Thyroid gland (tissue), 4 donors: ENCODE measurements at regions not wholly inside any gene's neighbourhood (a gene's known extent, or its start where the extent isn't known, plus 50 kb on each side); places are given as distances from the start of the nearest gene placed in this dataset.

Source experiments
- DNase-seq, 2 donors: peaks; one replicate each; pipeline ENCODE4 v3.0.0-alpha.2; 2019
- H3K27ac ChIP-seq, 3 donors: fragments of 200-600 bp; sonication (generic); 1 replicate in 2 of 3; 2 replicates in 1 of 3; pipeline ENCODE4 v1.5.1; 2016 to 2019; ENCODE audit warnings: mild to moderate bottlenecking in 1 of 3, moderate library complexity in 1 of 3
- H3K27me3 ChIP-seq: fragments of 200-600 bp; sonication (generic); one replicate; pipeline ENCODE4 v1.5.1; 2019
- H3K36me3 ChIP-seq, 2 donors: fragments of 200-600 bp; sonication (generic); one replicate each; pipeline ENCODE4 v1.5.1; 2016 to 2019
- H3K4me1 ChIP-seq, 2 donors: fragments of 200-600 bp; sonication (generic); one replicate each; pipeline ENCODE4 v1.5.1; 2017 to 2019
- H3K4me3 ChIP-seq, 3 donors: fragments of 200-600 bp; sonication (generic); replicated peaks in 1 of 3; 1 replicate in 2 of 3; 2 replicates in 1 of 3; pipeline ENCODE4 v1.5.1; 2016; ENCODE audit warnings: mild to moderate bottlenecking in 1 of 3
- H3K9me3 ChIP-seq: fragments of 200-600 bp; sonication (generic); one replicate; pipeline ENCODE4 v1.5.1; 2017
- CTCF ChIP-seq, 6 experiments: fragments of 200-600 bp in 3 of 6; fragments of 450-650 bp in 3 of 6; sonication (generic) in 3 of 6; IDR thresholded peaks; one replicate each; pipeline ENCODE4 v1.5.1; 2016 to 2019; ENCODE audit warnings: antibody characterized with exemption in 6 of 6, mild to moderate bottlenecking in 2 of 6, inconsistent platforms in 1 of 6, moderate library complexity in 1 of 6
- POLR2A ChIP-seq, 2 donors: fragments of 450-650 bp; IDR thresholded peaks; one replicate each; pipeline ENCODE4 v1.6.1; 2017; ENCODE audit warnings: antibody characterized with exemption in 2 of 2, mild to moderate bottlenecking in 2 of 2, moderate library complexity in 1 of 2
- WGBS, 2 donors: methylation state at CpG; one replicate each; pipeline ENCODE4 v1.1.5; 2017; 5-methylcytosine and 5-hydroxymethylcytosine counted together
- intact Hi-C: fragments of 100-400 bp; cut with DNase I; formaldehyde crosslinking; loops from one replicate; pipeline ENCODE4 v1.15.1; 2023

DNA sequence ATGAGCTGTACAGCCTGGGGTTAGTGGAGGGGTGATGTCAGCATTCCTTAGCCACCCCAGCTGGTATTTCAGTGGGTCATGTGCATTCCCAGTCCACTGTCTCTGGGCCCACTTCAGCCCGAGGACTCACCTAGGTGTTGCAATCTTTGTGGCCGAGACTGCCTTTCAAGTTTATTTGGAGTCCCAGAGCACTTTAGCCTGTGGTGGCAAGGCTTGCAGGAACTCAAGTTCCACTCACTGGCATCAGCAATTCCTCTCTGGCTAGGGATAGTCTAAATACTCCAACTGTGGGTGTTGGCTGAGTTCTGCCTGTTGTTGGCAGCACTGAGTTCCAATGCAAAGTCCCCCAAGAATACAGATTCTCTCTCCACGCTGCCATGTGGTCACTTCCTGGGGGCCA, 191.6 kb upstream of the PGR start:
- Histone ChIP-seq H3K27me3 (no peaks in the 10 kb centered on the region), H3K4me1 (no peaks in the 10 kb centered on the region), H3K9me3 (no peaks in the 10 kb centered on the region), H3K36me3 (no peaks in the 10 kb centered on the region), H3K27ac (peak overlapping the region in 1 of 3 donors; percentile 43), H3K4me3 (no peak overlapping the region)
- WGBS, 2 donors = 39 to 57% methylated on average over 3 of the region's 3 CpGs
- no peak for TF ChIP-seq CTCF (IDR thresholded peaks at IDR 0.05)
- TF ChIP-seq POLR2A (IDR thresholded peaks at IDR 0.05) = no peak
- DNase-seq = peak; percentile 65 to 81
- intact Hi-C loops = no loop called here

DNA sequence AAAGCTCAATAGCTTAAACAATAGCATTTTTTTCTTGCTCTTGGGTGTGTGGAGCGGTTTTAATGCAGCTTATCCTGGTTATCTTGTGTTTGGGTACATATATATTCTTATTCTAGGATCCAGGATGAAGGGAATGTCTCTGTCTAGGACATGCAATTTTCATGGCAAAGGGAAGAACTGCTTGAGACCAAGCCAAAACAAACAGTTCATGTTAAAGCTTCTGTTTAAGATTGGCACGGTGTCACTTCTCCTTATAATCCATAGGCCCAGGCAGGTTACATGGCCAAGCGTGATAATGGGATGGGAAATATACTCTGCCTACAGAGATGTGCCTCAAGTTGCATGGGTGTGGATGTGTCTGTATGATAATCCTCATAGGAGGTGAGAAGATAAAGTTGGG, 177.1 kb upstream of the PGR start:
- H3K27me3 ChIP-seq = no peaks in the 10 kb centered on the region
- H3K36me3 ChIP-seq = no peaks in the 10 kb centered on the region
- DNase-seq = no peak
- H3K4me3 ChIP-seq = no peak overlapping the region
- no peaks in the 10 kb centered on the region for H3K4me1 ChIP-seq
- intact Hi-C loops = no loop called here
- WGBS, 2 donors = 78 to 82% methylated on average over 3 of the region's 3 CpGs
- no peaks in the 10 kb centered on the region for H3K9me3 ChIP-seq
- TF ChIP-seq POLR2A (IDR thresholded peaks at IDR 0.05) = no peak
- no peak for TF ChIP-seq CTCF (IDR thresholded peaks at IDR 0.05)
- no peak overlapping the region for H3K27ac ChIP-seq

DNA sequence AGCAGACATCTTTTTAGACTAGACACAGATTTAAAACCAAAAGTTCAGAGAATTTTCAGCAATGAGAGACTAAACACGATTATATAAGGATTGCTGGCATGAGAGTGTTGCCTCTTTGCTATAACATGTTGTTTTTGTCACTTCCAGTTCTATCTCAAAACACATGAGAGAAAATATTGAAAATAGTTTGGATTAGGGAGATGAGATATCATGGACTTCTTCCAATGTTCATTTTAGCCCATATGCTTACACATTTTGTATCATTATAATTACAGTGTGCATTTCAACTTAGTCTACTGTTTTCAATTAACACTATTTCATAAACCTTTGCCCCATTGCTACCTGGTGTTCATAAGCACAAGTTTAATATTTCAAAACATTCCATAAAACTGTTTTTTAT, 175.9 kb upstream of the PGR start:
- WGBS, 2 donors = 79 to 87% methylated on average over 1 of the region's 1 CpG
- Histone ChIP-seq H3K9me3 (no peaks in the 10 kb centered on the region), H3K36me3 (no peaks in the 10 kb centered on the region)

DNA sequence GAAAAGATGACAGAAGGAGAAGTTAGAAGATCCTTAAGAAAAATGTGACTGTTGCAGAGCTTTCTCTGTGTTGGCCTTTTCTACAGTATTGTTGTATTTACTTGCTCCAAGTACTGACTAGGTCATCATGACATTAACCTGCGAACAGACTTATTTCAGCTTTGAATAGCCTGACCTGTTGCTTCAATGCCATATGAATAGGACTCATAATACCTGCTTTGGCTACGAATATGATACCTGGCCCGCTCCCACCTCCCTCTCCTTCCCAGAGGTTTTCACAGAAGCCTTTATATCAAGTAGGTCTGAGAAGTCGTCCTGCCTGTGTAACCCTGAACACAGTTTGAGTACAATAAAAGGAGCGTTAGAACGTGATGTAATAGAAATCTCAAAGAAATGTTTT, 169.6 kb upstream of the PGR start:
- DNase-seq = no peak
- Histone ChIP-seq H3K4me3 (no peak overlapping the region), H3K36me3 (no peaks in the 10 kb centered on the region), H3K4me1 (no peaks in the 10 kb centered on the region), H3K27ac (no peak overlapping the region), H3K9me3 (no peaks in the 10 kb centered on the region), H3K27me3 (no peaks in the 10 kb centered on the region)
- WGBS, 2 donors = 80 to 83% methylated on average over 6 of the region's 6 CpGs
- intact Hi-C loops = no loop called here
- TF ChIP-seq CTCF (IDR thresholded peaks at IDR 0.05) (no peak), POLR2A (IDR thresholded peaks at IDR 0.05) (no peak)

More for the DNA sequence above, 175.9 kb upstream of the PGR start:
- Histone ChIP-seq H3K27me3 (no peaks in the 10 kb centered on the region), H3K27ac (no peak overlapping the region), H3K4me1 (no peaks in the 10 kb centered on the region), H3K4me3 (no peak overlapping the region)
- TF ChIP-seq CTCF (IDR thresholded peaks at IDR 0.05) (no peak), POLR2A (IDR thresholded peaks at IDR 0.05) (no peak)
- DNase-seq = no peak
- intact Hi-C loops = no loop called here

- TF ChIP-seq POLR2A (IDR thresholded peaks at IDR 0.05) (no peak), CTCF (IDR thresholded peaks at IDR 0.05) (no peak)
- no peak overlapping the region for H3K27ac ChIP-seq
- intact Hi-C loops = no loop called here
These were observed 167.3 kb upstream of the PGR start for GRCh38 chr11:101296896-101297295.

More at GRCh38 chr11:101296896-101297295, 167.3 kb upstream of the PGR start:
- no peaks in the 10 kb centered on the region for H3K4me1 ChIP-seq
- no peak for DNase-seq
- no peaks in the 10 kb centered on the region for H3K36me3 ChIP-seq
- H3K9me3 ChIP-seq = no peaks in the 10 kb centered on the region
- H3K27me3 ChIP-seq = no peaks in the 10 kb centered on the region
- no peak overlapping the region for H3K4me3 ChIP-seq
